ENCODE measurements at regions not wholly inside any gene's neighbourhood (a gene's known extent, or its start where the extent isn't known, plus 50 kb on each side); places are given as distances from the start of the nearest gene placed in this dataset.
"Not testable (repeated sequence)": the region's sequence is repeated elsewhere in the genome, so short reads cannot be mapped to it uniquely, and the experiment has no call there.

DNA sequence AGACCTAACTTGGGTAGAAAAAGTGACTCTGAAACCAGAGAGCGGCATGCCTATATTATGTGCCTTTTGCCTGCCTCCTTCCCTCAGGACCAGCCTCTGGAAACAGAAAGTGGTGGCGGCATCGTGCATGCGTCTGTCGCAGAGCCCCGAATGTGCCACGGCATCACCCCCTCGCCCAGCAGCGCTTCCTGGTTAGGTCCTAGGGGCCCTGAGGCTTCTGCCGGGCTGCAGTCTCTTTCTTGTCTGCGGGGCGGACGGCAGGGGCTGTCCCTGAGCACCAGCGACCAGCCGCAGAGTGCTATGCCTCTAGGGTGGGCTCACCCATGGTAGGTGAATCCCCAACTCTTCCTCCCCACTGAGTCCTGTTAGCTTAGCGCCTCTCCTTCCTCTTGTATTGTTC is 68.7 kb downstream of the VSIG4 start:
- no peaks in the 10 kb centered on the region for H4K20me1 ChIP-seq (ENCODE audit: insufficient read depth)
- no peak overlapping the region for H2AFZ ChIP-seq
- no peak overlapping the region for H3K4me3 ChIP-seq
- H3K27me3 ChIP-seq (replicated peaks; ENCODE audit: insufficient read depth), result 0 out of 2 replicates have a peak, but pooled peaks cover 5% of the 10 kb centered on the region
- H3K4me1 ChIP-seq (ENCODE audit: insufficient read depth), result no peaks in the 10 kb centered on the region
- in situ Hi-C loops (cut with MboI), result no loop called here
- no peak overlapping the region for H3K27ac ChIP-seq
- no peak overlapping the region for H3K4me2 ChIP-seq (ENCODE audit: unreplicated experiment)
- H3K36me3 ChIP-seq (ENCODE audit: low read depth), result no peaks in the 10 kb centered on the region
- no peaks in the 10 kb centered on the region for H3K9me2 ChIP-seq (ENCODE audit: insufficient read depth)
- no peaks in the 10 kb centered on the region for H3K79me2 ChIP-seq (ENCODE audit: insufficient read depth)
- no peak for DNase-seq
- no peaks in the 10 kb centered on the region for H3K9me3 ChIP-seq (ENCODE audit: low read depth)
- TF ChIP-seq EZH2 (IDR thresholded peaks at IDR 0.05; ENCODE audit: insufficient read depth, poor library complexity, severe bottlenecking), result no peak
- no peak for TF ChIP-seq EZH2phosphoT487 (IDR thresholded peaks at IDR 0.05; ENCODE audit: insufficient read depth, low read depth)
- WGBS, 2 experiments (ENCODE audit: low coverage in 1 of 2, low lambda C conversion rate in 2 of 2, missing lambda C conversion rate in 2 of 2), result 11 to 12% methylated on average over 9 to 15 of the region's 16 CpGs
- no peaks in the 10 kb centered on the region for H3F3A ChIP-seq (ENCODE audit: insufficient read depth)
- no peak overlapping the region for H3K9ac ChIP-seq

GRCh38 chrX:65967159-65967558 is 72.7 kb downstream of the VSIG4 start:
- WGBS, 2 experiments (ENCODE audit: low coverage in 1 of 2, low lambda C conversion rate in 2 of 2, missing lambda C conversion rate in 2 of 2), result 45 to 61% methylated on average over 1 to 3 of the region's 3 CpGs
- H3K4me3 ChIP-seq; H3K9ac ChIP-seq; H3K4me1 ChIP-seq (ENCODE audit: insufficient read depth); H3F3A ChIP-seq (ENCODE audit: insufficient read depth); H3K27me3 ChIP-seq (replicated peaks; ENCODE audit: insufficient read depth); in situ Hi-C loops (cut with MboI); H3K27ac ChIP-seq; H3K9me3 ChIP-seq (ENCODE audit: low read depth); DNase-seq; H3K4me2 ChIP-seq (ENCODE audit: unreplicated experiment); H4K20me1 ChIP-seq (ENCODE audit: insufficient read depth); H3K79me2 ChIP-seq (ENCODE audit: insufficient read depth); H3K9me2 ChIP-seq (ENCODE audit: insufficient read depth); H2AFZ ChIP-seq; H3K36me3 ChIP-seq (ENCODE audit: low read depth): not testable (repeated sequence)

- no peaks in the 10 kb centered on the region for H3K27me3 ChIP-seq (replicated peaks; ENCODE audit: insufficient read depth)
- no peak overlapping the region for H2AFZ ChIP-seq
- H3K79me2 ChIP-seq (ENCODE audit: insufficient read depth), result no peaks in the 10 kb centered on the region
- no peaks in the 10 kb centered on the region for H3K36me3 ChIP-seq (ENCODE audit: low read depth)
- H3K4me1 ChIP-seq (ENCODE audit: insufficient read depth), result no peaks in the 10 kb centered on the region
- H3K9me3 ChIP-seq (ENCODE audit: low read depth), result no peaks in the 10 kb centered on the region
- 24 to 38% methylated on average over 2 of the region's 2 CpGs for WGBS, 2 experiments (ENCODE audit: low coverage in 1 of 2, low lambda C conversion rate in 2 of 2, missing lambda C conversion rate in 2 of 2)
- no peaks in the 10 kb centered on the region for H3K9me2 ChIP-seq (ENCODE audit: insufficient read depth)
- no peak overlapping the region for H3K4me3 ChIP-seq
- H3K27ac ChIP-seq, result no peak overlapping the region
- no peak overlapping the region for H3K4me2 ChIP-seq (ENCODE audit: unreplicated experiment)
- no peaks in the 10 kb centered on the region for H3F3A ChIP-seq (ENCODE audit: insufficient read depth)
- DNase-seq, result no peak
- no peak for TF ChIP-seq EZH2phosphoT487 (IDR thresholded peaks at IDR 0.05; ENCODE audit: insufficient read depth, low read depth)
- TF ChIP-seq EZH2 (IDR thresholded peaks at IDR 0.05; ENCODE audit: insufficient read depth, poor library complexity, severe bottlenecking), result no peak
- no peaks in the 10 kb centered on the region for H4K20me1 ChIP-seq (ENCODE audit: insufficient read depth)
- H3K9ac ChIP-seq, result no peak overlapping the region
- in situ Hi-C loops (cut with MboI), result no loop called here
These were observed 78.2 kb downstream of the VSIG4 start for GRCh38 chrX:65961714-65962113.

GRCh38 chrX:65948103-65948502 is 91.8 kb downstream of the VSIG4 start:
- in situ Hi-C loops (cut with MboI), result no loop called here
- Histone ChIP-seq H2AFZ (no peak overlapping the region), H3K9me3 (ENCODE audit: low read depth) (no peaks in the 10 kb centered on the region), H3K27ac (no peak overlapping the region), H3K4me2 (ENCODE audit: unreplicated experiment) (no peak overlapping the region), H3K27me3 (replicated peaks; ENCODE audit: insufficient read depth) (no peaks in the 10 kb centered on the region), H4K20me1 (ENCODE audit: insufficient read depth) (no peaks in the 10 kb centered on the region), H3K4me3 (no peak overlapping the region), H3K36me3 (ENCODE audit: low read depth) (no peaks in the 10 kb centered on the region), H3K9me2 (ENCODE audit: insufficient read depth) (no peaks in the 10 kb centered on the region), H3F3A (ENCODE audit: insufficient read depth) (no peaks in the 10 kb centered on the region), H3K9ac (no peak overlapping the region), H3K79me2 (ENCODE audit: insufficient read depth) (no peaks in the 10 kb centered on the region), H3K4me1 (ENCODE audit: insufficient read depth) (no peaks in the 10 kb centered on the region)
- 25 to 35% methylated on average over 1 of the region's 1 CpG for WGBS, 2 experiments (ENCODE audit: low coverage in 1 of 2, low lambda C conversion rate in 2 of 2, missing lambda C conversion rate in 2 of 2)
- DNase-seq, result no peak
- TF ChIP-seq EZH2phosphoT487 (IDR thresholded peaks at IDR 0.05; ENCODE audit: insufficient read depth, low read depth) (no peak), EZH2 (IDR thresholded peaks at IDR 0.05; ENCODE audit: insufficient read depth, poor library complexity, severe bottlenecking) (no peak)

DNA sequence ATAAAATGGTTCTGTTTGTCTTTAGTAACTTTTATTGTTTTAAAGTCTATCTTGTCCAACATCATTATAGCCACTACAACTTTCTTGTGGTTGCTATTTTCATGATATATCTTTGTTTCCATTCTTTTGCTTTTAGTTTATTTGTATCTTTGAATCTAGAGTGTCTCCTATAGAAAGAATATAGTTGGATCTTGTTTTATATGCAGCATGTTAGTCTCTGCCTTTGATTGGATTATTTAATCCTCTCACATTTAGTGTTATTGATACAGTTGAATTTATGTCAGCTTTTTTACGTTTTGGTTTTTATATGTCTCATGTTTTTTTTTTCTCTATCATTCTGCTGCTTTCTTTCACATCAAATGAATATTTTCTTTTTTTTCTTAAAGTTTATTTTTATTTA is 98.1 kb downstream of the VSIG4 start:
- H3F3A ChIP-seq (ENCODE audit: insufficient read depth), result no peaks in the 10 kb centered on the region
- 0 to 5% methylated on average over 1 of the region's 1 CpG for WGBS, 2 experiments (ENCODE audit: low coverage in 1 of 2, low lambda C conversion rate in 2 of 2, missing lambda C conversion rate in 2 of 2)
- DNase-seq, result no peak
- no peak overlapping the region for H3K27ac ChIP-seq
- no peaks in the 10 kb centered on the region for H3K27me3 ChIP-seq (replicated peaks; ENCODE audit: insufficient read depth)
- no peaks in the 10 kb centered on the region for H3K4me1 ChIP-seq (ENCODE audit: insufficient read depth)
- TF ChIP-seq EZH2phosphoT487 (IDR thresholded peaks at IDR 0.05; ENCODE audit: insufficient read depth, low read depth), result no peak
- no peak for TF ChIP-seq EZH2 (IDR thresholded peaks at IDR 0.05; ENCODE audit: insufficient read depth, poor library complexity, severe bottlenecking)
- no peak overlapping the region for H2AFZ ChIP-seq
- no peaks in the 10 kb centered on the region for H3K36me3 ChIP-seq (ENCODE audit: low read depth)
- no peaks in the 10 kb centered on the region for H3K79me2 ChIP-seq (ENCODE audit: insufficient read depth)
- in situ Hi-C loops (cut with MboI), result no loop called here
- H3K9me3 ChIP-seq (ENCODE audit: low read depth), result no peaks in the 10 kb centered on the region
- H4K20me1 ChIP-seq (ENCODE audit: insufficient read depth), result no peaks in the 10 kb centered on the region
- no peak overlapping the region for H3K9ac ChIP-seq
- no peaks in the 10 kb centered on the region for H3K9me2 ChIP-seq (ENCODE audit: insufficient read depth)
- H3K4me3 ChIP-seq, result no peak overlapping the region
- H3K4me2 ChIP-seq (ENCODE audit: unreplicated experiment), result no peak overlapping the region
